SU-DHL-6 (cell line): ENCODE measurements at regions not wholly inside any gene's neighbourhood (a gene's known extent, or its start where the extent isn't known, plus 50 kb on each side); places are given as distances from the start of the nearest gene placed in this dataset.

Experiments used
- CTCF ChIP-seq: fragments of 200-600 bp; sonication (generic); IDR thresholded peaks from one replicate; pipeline ENCODE4 v1.5.1; 2017; ENCODE audit warnings: antibody characterized with exemption, mild to moderate bottlenecking, low read length, moderate library complexity; ENCODE audit not compliant: insufficient read depth, poor library complexity, severe bottlenecking
- EZH2phosphoT487 ChIP-seq: fragments of 200-600 bp; sonication (generic), shearing (Covaris generic); conservative IDR thresholded peaks from 2 replicates; pipeline ENCODE4 v1.6.1; 2018; ENCODE audit warnings: mild to moderate bottlenecking, antibody characterized with exemption, low read length, moderate library complexity, mixed read lengths

GRCh38 chr2:42901076-42901640 lies 108.8 kb upstream of the HAAO start:
- TF ChIP-seq CTCF (no peak), EZH2phosphoT487 (no peak)
